HG03196 (cell line): ENCODE measurements at regions not wholly inside any gene's neighbourhood (a gene's known extent, or its start where the extent isn't known, plus 50 kb on each side); places are given as distances from the start of the nearest gene placed in this dataset.

Experiments
- ATAC-seq: cut with Tn5 transposase; IDR thresholded peaks from one replicate; pipeline ENCODE4 v1.9.1; 2021; ENCODE audit not compliant: unreplicated experiment

DNA sequence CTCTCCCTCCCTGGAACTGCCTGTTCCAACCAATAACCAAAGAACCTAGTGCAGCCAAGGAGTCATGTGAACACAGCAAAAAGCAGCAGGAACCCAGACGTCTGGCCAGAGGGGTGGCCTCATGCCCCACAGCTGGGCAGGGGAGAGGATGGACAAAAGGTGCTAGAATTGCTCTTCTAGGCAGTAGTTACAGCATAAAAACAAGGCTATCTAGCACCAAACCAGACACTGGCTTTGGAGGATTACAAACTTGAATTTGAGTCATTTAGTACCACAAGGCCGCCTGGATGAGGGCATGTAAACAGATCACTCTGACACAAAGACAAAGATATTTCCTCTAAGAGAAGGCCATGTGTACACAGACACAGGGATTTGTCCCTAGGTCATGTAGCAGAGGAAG is 423.3 kb upstream of the MAF start:
- ATAC-seq, result no peak

DNA sequence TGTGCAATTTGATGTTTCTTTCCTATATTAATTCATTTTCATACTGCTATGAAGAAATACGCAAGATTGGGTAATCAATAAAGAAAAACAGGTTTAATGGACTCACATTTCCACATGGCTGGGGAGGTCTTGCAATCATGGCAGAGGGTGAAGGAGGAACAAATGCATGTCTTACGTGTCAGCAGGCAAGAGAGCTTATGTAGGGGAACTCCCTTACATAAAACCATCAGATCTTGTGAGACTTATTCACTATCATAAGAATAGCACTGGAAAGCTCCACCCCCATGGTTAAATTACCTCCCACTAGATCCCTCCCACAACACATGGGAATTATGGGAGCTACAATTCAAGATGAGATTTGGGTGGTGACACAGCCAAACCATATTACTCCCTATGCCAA is 418.9 kb upstream of the MAF start:
- ATAC-seq, result no peak

DNA sequence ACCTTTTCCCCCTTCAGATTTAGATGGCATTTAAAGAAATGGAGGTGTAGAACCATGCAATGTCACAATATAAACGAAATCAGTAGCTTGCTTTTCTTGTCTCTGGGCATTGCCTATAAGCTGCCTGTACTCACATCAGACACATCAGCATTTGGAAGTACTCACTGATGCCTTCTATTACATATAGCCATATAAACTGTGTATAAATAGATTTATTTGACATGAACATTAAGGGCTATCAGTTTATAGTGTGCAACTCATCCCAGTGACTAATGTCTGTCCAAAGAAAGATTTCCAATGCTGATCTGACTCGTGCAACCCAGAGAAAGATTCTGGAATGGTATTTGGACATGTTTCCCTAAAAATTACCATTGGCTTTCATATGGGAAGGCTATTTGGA is 417.9 kb upstream of the MAF start:
- ATAC-seq, result no peak

DNA sequence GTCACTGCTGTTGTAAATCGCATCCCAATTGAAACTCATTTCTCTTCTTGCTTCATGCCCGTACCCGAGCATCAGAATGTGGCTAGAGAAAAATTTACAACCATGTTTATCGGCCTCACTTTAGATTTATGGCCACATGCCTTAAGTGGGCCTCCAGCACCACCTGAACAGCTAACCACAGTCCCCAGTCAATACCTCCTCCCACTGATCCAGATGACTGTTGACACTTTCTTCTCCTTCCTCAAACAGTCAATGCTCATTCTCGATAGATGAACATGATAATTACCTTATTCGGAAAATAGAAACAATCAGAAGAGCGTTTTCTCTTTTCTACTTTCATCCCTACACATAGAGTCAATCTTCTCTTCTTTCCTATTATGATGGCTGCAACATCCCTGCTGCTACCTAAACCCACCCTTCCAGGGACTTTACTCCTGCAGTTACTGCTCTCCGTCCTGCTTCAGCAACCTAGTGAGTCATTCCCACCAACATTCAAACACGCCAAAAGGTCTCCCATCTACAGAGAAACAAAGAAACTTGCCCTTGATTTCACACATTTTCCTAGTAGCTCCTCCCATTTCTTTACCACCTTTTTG is 416.3 kb upstream of the MAF start:
- ATAC-seq, result no peak

DNA sequence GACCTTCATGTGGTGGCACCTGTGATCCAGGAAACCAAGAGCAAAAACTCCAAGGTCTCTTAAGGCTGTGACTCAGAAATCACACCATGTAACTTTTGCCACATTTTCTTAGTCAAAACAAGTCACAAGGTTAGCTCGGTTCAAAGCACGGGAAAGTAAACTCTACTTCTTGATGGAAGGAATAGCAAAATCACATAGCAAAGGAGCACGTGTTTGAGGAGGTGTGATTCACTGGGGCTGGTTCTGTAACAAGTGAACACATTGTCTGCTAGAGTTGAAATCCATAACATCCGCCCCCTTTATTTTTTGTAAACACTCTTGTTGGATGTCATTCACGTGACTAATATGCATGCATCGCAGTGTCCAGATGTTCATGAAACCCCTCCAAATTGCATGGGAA is 415.0 kb upstream of the MAF start:
- ATAC-seq, result no peak

DNA sequence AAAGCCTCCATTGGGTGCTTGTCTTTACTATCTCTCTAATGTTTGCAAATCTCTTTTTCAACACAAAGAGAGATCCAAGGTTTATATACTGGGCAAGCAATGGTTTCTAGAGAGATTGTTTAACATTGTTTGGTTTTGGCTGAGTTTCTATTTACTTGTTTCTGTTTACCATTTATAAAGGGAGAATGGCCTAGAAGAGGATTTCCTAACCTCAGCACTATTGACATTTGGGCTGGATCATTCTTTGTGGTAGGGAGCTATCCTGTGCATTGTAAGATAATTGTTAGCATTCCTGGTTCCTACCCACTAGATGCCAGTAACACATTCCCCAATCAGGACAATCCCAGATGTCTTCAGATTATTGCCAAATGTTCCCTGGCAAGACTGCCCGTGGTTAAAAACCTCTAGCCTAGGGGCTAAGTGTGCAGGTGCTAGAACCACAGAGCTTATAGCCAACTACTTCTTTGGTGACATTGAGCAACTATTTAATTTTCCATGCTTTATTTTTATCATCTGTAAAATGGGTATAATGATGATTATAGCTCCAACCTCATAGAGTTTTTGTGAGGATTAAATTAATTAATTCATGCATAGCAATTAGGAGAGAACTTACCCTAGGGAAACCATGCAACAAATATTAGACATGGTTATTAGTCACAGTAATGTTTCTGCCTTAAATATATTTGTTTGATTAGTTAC is 413.9 kb upstream of the MAF start:
- ATAC-seq, result no peak

DNA sequence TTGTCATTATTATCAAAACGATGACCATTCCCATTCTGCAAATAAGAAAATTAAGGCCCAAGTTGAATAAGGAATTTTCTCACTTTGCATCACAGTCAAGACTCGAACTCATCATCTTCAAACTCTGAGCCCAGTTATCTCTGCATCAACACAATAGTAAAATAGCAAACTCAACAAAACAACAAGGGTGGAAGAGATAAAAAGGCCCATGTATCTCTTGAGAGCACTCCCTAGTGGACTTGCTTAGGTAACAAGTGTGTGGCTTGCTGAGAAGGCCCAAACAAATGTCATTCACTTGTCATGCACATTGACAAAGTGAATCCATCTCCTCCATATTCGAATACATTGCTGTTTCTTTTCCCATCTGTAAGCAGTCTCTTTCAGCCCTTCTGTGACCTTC is 412.0 kb upstream of the MAF start:
- ATAC-seq, result no peak

DNA sequence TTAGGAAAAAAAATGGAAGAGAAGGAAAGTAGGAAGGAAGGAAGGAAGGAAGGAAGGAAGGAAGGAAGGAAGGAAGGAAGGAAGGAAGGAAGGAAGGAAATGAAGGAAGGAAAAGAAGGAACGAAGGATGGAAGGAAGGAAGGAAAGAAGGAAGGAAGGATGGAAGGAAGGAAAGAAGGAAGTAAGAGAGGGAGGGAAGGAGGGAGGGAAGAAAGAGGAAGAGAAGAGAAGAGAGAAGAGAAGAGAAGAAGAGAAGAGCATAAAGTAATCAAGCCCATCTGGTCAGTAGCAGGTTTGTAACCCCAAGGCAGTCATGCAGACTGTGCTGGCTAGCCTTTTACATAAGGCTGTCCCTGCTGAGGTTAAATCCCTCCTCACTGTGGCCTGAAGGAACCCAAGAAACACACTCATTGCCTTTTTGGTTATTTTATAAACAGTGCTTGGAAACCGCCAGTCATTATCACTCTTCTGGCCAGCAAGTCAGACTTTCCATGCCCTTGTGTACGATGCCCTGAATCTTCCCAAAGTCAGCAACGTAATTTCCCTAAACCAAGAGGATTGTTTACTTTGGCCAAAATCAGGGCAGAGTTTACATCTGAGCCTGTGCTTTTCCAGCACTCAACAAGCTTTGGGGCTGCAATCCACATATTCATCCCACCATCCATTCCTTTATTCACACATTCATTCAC is 409.6 kb upstream of the MAF start:
- ATAC-seq, result no peak

DNA sequence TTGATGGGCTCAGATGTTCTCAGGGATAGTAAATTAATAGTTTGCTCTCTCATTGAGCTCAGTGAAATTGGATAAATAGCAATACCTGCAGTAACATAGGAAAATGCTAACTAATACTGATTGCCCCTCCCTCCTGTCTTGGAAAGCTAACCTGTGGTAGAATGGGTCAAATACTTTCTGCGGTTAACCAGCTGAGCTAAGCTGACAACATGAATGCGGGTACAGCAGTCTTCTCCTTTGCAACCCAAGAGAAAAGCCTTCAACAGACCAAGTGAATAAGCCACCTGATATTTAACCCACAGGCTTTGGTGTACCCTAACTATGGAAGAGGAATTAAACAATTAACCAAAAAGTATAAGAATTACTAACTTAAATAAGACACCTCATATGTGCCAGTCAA is 408.3 kb upstream of the MAF start:
- no peak for ATAC-seq

DNA sequence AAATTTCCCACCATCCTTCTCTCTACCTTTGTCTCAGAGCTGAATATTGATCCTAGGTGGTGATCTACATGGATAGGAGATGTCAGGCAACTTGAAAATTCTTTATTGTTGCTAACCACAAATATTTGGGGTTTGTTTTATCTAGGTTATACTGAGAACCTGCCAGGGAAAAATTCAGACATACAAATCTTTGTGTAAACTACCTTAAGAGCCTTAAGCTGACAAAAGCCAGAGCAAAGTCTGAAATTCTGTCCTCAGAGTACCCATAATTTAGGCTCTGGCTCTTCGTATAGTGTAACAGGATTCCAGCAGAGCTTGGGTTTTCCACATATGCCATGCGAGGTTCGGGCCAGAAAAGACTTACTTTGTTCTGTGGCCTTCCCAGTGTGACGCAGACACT is 406.7 kb upstream of the MAF start:
- no peak for ATAC-seq

DNA sequence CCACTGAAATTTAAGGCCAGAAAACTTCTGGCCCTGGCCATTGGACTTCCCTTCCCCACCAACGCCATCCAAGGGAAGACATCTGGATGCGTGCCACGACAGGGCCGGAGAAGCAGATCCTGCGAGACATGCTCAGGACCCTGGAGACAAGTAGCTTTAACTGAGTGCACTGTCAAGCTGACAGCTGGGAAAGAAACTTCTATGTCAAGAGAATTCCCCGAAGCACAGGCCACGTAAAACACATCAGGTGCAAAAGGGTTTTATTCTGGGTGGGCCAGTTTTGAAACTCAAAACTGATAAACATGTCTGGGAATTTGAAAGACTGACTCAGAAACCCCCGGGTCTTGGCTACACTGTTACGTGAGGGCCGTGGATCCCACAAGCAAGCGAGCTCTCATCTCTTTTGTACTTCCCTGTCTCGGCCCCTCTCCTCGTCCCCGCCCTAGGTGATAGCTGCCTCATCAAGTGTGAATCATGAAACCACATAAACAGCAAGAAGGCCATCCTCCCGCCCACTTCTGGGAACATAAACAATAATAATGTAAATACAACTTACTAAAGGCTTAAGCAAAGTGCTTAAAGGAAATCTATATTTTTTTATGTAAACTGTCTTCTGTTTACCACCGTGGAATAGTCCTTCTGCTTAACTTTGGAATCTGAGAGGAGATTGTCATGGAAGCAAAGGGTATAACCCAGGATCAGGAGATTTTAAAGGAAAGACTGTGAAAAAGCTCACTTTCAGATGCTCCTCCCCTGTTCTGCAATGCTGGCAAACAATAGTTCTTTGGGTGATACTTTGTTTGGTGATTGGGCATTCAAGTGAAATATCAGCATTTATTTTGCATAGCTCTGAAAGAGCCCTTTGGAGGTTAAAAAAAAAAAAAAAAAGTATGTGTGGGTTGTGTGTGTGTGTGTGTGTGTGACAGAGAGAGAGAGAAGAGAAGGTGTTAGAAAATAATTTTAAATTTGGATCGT is 406.0 kb upstream of the MAF start:
- no peak for ATAC-seq

DNA sequence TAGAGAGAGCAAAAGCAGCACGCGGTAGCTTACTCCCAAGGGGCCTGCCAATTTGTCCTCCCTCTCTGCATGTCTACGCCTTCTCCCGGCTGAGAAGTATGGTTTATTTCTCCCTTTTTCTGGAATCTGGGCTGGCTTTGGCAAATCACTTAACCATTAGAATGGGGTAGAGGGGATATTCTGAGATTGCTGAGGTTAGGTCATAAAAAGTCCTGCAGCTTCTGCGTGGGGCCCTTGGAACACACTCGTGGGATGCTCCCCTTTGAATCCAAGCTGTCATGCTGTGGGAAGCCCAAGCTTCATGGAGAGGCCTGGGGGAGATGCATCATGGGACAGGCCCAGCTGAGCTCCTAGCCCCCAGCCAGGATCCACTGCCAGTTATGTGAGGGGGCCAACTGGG is 403.6 kb upstream of the MAF start:
- no peak for ATAC-seq

DNA sequence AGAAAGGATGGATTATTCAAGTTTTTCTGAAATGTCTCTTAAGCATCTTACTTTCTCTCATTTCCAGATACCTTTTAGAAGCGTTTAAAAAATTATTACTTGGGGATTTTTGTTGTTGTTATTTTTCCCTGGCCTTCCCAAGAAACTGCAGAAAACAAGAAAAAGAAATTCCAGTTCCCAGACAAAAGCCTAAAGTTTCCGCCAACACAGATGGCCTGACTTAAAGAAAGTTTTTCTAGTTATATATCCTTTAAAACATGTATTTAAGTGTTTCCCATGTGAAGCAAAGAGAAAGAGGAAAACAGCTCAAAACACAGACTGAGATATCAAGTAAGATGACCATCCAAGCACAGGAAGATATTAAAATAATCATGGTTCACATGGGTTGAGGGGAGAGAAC is 401.7 kb upstream of the MAF start:
- ATAC-seq, result no peak

DNA sequence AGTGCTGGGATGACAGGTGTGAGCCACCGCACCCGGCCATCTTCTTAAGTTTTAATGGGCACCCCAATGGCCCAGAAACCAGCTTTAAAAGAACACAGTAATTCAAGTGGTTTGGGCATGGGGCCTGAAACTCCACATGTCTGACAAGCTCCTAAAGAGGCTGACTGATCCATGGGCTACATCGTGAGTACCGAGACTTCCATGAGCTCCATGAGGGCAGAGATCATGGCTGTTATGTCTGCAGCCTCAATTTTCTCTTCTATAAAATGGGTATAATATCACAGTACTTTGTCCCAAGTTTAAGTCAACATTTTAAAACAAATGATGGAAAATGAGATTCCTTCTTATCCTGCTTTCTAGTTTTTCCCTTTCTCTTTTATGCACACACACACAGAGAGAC is 397.6 kb upstream of the MAF start:
- no peak for ATAC-seq

DNA sequence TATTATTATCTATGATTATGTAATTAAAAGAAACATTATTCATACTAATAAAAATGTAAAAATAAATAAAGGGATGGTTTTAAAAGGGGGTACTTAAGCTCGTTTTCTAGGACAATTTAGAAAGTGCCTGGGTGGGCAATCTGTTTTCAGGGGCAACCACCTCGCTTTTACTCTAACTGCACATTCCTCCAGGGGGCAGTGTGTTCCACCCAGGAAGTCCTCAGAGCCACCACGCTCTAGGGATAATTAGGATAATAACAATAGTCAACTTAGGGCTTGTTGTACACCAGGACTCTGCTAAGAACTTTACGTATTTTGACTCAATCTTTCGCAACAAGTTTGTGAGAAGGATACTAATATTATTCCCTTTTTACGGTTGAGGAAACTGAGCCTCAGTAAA is 396.7 kb upstream of the MAF start:
- no peak for ATAC-seq

DNA sequence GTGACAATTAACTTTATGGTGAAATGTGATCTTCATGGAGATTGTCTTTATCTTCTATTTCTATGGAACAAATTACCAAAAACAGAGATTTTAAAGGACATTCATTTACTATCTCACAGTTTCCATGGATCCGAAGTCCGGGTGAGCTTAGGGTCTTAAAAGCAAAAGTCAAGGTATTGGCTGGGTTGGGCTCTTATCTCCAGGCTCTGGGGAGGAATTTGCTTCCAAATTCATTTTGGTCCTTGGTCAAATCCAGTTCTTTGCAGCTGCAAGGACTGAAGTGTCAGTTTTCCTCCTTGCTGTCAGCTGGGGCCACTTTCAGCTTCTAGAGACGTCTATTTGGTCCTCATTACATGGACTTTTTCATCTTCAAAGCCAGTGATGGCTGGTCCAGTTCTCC is 395.8 kb upstream of the MAF start:
- ATAC-seq, result no peak

DNA sequence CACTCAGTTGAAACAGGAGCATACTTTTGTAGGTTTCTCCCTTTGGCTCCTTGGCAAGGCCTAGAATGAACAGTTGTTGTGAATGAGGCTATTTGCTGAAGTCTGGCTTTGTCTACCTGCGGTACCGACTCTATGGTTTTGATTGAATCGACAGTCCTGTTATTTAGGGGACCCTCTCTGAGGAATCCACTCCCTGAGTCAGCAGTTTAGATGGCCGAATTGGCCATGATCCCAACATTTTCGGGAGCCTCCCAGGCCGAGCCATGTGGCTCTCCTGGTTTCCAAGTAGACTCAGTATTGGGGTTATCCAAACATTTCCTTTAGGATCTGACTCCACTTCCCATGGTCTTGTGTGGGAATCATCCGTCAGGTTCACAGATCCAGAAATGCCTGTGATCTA is 394.8 kb upstream of the MAF start:
- no peak for ATAC-seq

DNA sequence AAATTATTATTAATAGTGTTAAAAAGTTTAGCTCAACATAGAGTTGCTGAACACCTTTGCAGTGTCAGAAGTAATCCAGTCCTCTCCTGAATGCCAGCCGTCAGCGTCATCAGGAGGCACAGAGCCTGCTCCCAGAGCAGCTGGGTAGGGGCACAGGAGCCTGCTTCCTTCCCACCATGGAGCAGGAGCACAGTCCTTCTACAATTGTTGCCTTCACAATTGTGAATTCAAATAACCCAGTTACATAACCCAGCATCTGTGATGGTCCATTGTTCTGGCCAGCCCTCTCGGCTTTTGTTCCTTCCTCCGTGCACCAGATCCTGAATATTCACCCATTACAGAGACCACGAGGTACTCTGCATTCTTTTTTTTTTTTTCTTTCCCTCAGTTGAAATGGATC is 393.9 kb upstream of the MAF start:
- ATAC-seq, result no peak

DNA sequence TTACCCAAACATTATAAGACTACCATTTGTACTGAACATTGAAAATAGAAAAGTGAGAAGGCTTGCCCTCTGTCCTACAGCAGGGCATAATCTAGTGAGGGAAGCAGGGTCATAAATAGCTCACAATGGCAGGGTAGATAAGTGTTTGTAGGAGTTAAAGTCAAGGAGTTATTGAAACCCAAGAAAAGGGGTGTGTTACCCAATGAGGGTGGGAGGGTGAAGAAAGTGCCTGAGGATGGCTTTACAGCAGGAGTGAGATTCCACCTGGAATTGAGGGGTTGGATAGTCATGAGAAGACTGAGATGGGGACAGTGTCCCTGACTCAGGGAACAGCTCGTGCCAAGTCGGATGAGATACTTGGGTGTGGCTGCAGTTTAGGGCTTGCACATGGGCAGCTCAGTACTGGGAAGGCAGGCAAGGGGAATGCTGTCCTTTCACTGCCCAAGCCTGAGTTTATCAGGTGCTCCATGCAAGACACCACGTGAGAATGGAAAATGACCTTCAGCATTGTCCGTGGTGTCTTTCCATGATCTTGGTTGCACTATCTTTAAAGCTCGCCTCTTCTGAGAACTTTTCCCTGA is 393.2 kb upstream of the MAF start:
- ATAC-seq, result no peak

DNA sequence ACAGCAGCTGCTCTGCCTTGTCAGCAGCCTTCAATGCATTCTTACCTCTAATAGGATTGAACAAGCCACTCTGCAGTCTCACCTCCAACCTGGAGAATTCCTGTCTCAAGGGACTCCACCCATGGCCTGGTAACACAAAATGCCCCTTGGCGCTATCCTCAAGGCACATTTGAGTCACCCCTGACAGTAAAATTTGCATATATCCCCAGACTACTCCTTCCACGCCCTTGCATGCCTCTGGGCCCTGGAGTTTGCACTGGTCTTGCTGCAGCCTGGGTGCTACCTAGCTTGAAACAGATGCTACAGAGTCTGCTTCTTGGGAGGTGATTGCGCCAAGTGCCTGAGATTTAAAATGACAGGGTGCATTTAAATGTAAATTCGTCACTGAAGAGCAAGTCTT is 391.4 kb upstream of the MAF start:
- ATAC-seq, result no peak

DNA sequence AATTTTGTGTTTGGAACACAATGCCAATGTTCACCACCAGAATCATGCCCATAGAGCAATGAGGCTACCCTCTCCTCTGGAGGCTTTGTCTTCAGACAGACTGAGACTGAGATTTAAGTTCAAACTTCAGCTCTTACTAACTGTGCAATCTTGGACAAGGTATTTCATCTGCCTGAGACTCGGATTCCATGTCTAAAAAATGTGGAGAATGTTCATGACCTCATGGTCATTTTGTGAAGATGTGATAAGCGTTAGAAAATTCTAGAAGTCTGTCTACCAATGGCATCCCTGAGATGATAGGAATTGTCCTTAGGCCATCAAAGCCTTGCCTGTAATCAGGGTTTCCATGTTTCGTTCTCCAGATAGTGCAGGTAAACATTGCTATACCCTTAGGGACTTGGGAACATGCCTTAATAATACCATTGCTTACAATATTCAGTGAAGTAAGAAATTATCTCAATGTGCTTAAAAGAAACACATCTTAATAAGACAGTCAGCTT is 388.2 kb upstream of the MAF start:
- no peak for ATAC-seq
